GM18520 (cell line): ENCODE measurements at regions not wholly inside any gene's neighbourhood (a gene's known extent, or its start where the extent isn't known, plus 50 kb on each side); places are given as distances from the start of the nearest gene placed in this dataset.
"Not testable (repeated sequence)": the region's sequence is repeated elsewhere in the genome, so short reads cannot be mapped to it uniquely, and the experiment has no call there.

Experiments
- ATAC-seq: cut with Tn5 transposase; IDR thresholded peaks from one replicate; pipeline ENCODE4 v1.9.1; 2021; ENCODE audit not compliant: unreplicated experiment

DNA sequence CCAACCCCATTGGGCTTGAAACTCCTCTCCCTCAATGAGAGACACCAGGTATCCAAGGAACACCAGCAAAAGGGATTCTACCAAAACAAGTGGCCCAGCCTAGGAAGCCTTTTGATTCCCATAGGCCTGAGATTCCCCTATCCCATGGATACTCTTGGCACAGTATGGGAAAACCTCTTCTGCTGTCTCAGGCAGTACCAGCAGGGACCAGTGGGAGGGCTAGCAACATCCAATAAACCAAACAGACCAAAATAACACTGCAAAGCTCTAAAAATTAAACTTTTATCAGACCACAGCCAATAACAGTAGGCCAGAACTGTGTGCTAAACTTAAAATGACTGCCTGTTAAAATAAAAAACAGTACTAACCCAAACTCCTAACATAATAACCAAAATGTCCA is 153.9 kb upstream of the CES5A start:
- no peak for ATAC-seq

- ATAC-seq = no peak
These were observed 147.6 kb upstream of the CES5A start for GRCh38 chr16:56022818-56023217.

- ATAC-seq = no peak
These were observed 144.1 kb upstream of the CES5A start for GRCh38 chr16:56019274-56019673.

DNA sequence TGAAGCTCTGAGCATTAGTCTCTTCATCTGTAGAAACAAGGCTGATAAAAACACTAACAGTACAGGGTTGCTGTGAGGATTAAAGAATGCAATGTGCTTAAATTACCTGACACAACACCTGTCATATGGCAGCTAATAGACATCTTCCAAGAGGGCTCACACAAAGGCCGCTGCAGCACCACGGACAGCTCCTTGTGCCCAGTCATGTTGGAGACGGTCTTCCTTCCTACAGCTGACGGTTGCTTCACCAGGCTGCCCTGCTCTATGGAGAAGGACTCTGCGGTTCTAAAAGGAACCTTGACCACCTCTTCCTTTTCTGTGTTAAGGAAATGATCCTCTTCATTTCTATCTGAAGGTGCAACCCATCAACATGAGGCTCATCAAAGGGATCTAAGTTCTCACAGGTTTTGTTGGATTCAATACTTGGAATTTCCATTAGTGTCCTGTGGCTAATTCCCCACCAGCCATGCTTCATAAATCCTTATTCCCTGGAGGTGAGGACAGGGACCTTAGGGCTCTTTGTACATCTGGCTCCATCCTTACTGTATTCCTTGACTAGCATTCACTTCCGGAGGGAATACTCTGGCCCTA is 138.9 kb upstream of the CES5A start:
- ATAC-seq = no peak

- no peak for ATAC-seq
These were observed 137.3 kb upstream of the CES5A start for GRCh38 chr16:56012482-56012811.

GRCh38 chr16:56011808-56012481 is 136.8 kb upstream of the CES5A start:
- no peak for ATAC-seq

- ATAC-seq = no peak
These were observed 130.8 kb upstream of the CES5A start for GRCh38 chr16:56005958-56006357.

DNA sequence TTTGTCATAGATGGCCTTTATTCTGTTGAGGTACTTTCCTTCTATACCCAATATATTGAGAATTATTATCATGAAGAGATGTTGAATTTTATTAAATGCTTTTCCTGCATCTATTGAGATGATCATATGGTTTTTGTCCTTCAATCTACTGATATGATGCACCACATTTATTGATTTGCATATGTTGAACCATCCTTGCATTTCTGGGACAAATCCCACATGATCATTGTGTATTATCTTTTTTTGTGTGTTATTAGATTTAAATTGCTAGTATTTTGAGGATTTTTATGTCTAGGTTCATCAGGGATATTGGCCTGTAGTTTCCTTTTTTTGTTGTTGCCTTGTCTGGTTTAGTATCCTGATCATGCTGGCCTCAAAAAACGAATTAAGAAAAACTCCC is 124.5 kb upstream of the CES5A start:
- ATAC-seq = no peak

DNA sequence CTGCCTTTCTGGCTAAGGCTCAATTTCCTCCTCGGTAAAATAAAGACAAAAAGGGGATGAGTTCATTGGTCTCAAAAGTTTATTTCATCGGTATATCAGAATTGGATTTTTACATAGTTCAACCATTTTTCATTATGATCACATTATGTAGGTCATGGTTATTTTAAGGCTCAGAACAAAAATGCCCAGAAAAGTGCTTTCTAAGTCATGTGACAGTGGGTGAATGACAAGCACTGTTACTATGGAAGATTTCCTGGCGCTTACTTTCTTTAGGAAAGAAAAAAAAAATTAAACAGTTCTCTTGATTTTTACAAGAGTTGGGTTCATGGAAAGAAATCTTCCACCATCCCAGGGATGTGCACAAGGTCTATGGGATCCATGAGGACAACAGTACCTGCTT is 117.9 kb upstream of the CES5A start:
- no peak for ATAC-seq

GRCh38 chr16:55992551-55992950 is 117.4 kb upstream of the CES5A start:
- no peak for ATAC-seq

GRCh38 chr16:55991843-55992242 is 116.7 kb upstream of the CES5A start:
- ATAC-seq = no peak

DNA sequence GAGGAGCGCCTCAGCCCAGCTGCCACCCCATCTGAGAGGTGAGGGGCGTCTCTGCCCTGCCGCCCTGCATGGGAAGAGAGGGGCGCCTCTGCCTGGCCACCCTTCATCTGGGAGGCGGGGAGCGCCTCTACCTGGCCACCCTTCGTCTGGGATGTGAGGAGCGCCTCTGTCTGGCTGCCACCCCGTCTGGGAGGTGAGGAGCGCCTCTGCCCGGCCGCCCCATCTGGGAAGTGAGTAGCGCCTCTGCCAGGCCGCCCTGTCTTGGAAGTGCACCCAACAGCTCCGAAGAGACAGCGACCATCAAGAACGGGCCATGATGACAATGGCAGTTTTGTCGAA is 114.4 kb upstream of the CES5A start:
- ATAC-seq = no peak

DNA sequence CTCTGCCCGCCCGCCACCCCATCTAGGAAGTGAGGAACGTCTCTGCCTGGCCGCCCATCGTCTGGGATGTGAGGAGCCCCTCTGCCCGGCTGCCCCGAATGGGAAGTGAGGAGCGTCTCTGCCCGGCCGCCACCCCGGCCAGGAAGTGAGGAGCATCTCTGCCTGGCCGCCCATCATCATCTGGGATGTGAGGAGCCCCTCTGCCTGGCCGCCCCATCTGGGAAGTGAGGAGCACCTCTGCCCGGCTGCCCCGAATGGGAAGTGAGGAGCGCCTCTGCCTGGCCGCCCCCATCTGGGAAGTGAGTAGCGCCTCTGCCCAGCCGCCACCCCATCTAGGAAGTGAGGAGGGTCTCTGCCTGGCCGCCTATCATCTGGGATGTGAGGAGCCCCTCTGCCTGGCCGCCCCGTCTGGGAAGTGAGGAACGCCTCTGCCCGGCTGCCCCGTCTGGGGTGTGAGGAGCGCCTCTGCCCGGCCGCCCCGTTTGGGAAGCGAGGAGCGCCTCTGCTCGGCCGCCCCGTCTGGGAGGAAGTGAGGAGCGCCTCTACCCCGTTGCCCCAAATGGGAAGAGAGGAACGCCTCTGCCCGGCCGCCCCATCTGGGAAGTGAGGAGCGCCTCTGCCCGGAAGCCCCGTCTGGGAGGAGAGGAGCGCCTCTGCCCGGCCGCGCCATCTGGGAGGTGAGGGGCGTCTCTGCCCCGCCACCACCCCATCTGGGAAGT is 113.8 kb upstream of the CES5A start:
- not testable (repeated sequence) for ATAC-seq

DNA sequence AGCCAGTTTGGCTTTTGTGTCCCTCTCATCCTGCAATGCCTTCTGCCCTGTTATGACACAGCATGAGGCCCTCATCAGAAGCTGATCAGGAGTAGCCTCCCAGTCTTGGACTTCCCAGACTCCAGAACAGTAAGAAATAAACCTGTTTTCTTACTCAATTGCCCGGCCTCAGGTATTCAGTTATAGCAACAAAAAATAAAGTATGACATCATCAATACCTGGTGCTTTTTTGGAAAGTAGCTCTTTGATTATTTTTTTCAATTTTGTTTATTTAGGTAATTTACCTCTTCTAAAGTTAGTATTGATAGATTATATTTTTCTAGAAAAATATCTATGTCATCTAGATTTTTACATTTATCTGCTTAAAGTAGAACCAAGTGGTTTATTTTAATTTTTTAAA is 112.8 kb upstream of the CES5A start:
- no peak for ATAC-seq

DNA sequence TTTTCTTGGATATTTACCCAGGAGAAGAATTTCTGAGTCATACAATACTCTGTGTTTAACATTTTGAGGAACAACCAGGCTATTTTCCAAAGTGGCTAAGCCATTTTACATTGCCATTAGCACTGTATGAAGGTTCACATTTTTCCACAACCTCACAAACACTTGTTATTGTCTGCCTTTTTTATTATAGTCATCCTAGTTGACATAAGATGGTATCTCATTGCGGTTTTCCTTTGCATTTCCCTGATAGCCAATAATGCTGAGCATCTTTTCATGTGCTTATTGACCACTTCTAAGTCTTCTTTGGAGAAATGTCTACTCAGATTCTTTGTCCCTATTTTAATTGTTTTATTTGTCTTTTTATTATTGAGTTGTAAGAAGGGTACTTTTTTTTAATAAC is 107.4 kb upstream of the CES5A start:
- ATAC-seq = no peak

DNA sequence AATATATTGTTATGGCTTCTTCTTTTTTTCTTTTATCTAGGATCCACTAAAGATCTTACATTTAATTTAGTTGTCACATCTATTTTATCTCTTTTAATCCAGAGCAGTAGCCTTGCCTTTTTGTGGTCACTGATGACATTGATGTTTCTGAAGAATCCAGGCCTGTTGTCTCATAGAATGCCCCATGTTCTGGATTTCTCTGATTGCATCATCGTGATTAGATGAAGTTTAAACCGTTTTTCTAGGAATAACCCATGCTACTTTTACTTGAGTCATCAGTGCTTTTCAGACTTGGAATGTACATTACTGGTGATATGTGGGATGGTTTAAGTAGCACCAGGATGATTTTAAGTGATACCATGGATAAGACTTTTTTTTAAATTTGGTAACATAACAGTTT is 106.4 kb upstream of the CES5A start:
- ATAC-seq = no peak

- ATAC-seq = no peak
These were observed 101.6 kb upstream of the CES5A start for GRCh38 chr16:55976815-55977214.

GRCh38 chr16:55971447-55971846 is 96.3 kb upstream of the CES5A start:
- no peak for ATAC-seq

DNA sequence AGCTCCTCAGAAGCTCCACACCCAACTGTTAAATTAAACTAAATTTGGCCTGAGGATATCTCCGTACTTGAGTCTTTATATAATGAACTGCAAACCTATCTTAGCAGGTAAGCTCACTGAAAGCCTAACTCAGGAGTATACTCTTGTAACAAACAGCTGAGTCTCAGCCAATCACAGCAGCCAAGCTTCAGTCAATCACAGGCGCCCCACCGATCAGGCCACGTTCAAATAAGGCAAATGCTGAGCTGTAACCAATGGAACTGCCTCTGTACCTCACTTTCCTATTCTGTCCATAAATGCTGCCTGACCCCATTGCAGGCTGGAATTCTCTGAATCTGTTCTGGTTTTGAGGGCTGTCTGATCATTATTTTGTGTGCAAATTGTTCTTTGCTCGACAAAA is 93.0 kb upstream of the CES5A start:
- ATAC-seq = no peak

DNA sequence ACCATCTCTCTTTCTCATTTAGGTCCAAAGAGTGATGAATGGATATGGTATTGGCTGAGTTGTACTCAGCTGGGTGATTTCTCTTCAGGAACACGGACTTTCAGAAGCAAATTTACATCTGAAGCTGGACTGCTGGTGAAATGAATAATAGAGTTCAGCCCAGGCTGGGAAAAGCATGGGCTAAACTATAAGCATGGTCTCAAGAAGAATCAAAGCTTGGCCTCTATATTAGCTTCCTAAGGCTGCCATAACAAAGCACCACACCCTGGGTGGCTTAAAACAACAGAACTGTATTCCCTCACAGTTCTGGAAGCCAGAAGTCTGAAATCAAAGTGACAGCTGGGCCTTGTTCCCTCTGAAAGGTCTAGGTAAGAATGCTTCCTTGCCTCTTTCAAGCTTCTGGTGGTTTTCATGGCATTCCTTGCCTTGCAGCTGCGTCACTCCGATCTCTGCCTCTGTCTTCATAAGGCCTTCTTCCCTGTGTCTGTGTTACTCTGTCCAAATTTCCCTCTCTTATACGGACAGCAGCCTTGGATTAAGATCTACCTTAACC is 89.8 kb upstream of the CES5A start:
- ATAC-seq = no peak

GRCh38 chr16:55955845-55956244 is 80.7 kb upstream of the CES5A start:
- ATAC-seq = no peak

GRCh38 chr16:55955424-55955823 is 80.3 kb upstream of the CES5A start:
- no peak for ATAC-seq
